ENCODE measurements at regions not wholly inside any gene's neighbourhood (a gene's known extent, or its start where the extent isn't known, plus 50 kb on each side); places are given as distances from the start of the nearest gene placed in this dataset.

- Histone ChIP-seq H3F3A (ENCODE audit: insufficient read depth) (no peaks in the 10 kb centered on the region), H3K9me2 (replicated peaks; ENCODE audit: insufficient read depth, low read length) (no peaks in the 10 kb centered on the region), H3K4me3 (ENCODE audit: insufficient read depth, low read length, poor library complexity, severe bottlenecking) (no peak overlapping the region), H3K79me2 (ENCODE audit: insufficient read depth, low read length) (no peaks in the 10 kb centered on the region), H3K27ac (ENCODE audit: low read depth, low read length) (no peak overlapping the region), H2AFZ (ENCODE audit: low read depth, low read length, severe bottlenecking) (no peak overlapping the region), H3K36me3 (ENCODE audit: low read length) (no peaks in the 10 kb centered on the region), H4K20me1 (ENCODE audit: low read depth, low read length) (no peaks in the 10 kb centered on the region), H3K9ac (ENCODE audit: low read length) (no peak overlapping the region), H3K27me3 (ENCODE audit: low read length) (no peaks in the 10 kb centered on the region), H3K9me3 (ENCODE audit: insufficient read depth, low read length) (no peaks in the 10 kb centered on the region), H3K4me2 (ENCODE audit: low read depth, low read length, poor library complexity, severe bottlenecking) (no peak overlapping the region)
- TF ChIP-seq, protein P1, sequence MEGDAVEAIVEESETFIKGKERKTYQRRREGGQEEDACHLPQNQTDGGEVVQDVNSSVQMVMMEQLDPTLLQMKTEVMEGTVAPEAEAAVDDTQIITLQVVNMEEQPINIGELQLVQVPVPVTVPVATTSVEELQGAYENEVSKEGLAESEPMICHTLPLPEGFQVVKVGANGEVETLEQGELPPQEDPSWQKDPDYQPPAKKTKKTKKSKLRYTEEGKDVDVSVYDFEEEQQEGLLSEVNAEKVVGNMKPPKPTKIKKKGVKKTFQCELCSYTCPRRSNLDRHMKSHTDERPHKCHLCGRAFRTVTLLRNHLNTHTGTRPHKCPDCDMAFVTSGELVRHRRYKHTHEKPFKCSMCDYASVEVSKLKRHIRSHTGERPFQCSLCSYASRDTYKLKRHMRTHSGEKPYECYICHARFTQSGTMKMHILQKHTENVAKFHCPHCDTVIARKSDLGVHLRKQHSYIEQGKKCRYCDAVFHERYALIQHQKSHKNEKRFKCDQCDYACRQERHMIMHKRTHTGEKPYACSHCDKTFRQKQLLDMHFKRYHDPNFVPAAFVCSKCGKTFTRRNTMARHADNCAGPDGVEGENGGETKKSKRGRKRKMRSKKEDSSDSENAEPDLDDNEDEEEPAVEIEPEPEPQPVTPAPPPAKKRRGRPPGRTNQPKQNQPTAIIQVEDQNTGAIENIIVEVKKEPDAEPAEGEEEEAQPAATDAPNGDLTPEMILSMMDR (IDR thresholded peaks at IDR 0.05; ENCODE audit: insufficient read depth, low read length, poor library complexity, severe bottlenecking), result no peak
- no peak for TF ChIP-seq EZH2phosphoT487 (conservative IDR thresholded peaks at IDR 0.05; ENCODE audit: low read length)
These were observed 168.4 kb upstream of the MAP1B start for GRCh38 chr5:71938895-71939294.

DNA sequence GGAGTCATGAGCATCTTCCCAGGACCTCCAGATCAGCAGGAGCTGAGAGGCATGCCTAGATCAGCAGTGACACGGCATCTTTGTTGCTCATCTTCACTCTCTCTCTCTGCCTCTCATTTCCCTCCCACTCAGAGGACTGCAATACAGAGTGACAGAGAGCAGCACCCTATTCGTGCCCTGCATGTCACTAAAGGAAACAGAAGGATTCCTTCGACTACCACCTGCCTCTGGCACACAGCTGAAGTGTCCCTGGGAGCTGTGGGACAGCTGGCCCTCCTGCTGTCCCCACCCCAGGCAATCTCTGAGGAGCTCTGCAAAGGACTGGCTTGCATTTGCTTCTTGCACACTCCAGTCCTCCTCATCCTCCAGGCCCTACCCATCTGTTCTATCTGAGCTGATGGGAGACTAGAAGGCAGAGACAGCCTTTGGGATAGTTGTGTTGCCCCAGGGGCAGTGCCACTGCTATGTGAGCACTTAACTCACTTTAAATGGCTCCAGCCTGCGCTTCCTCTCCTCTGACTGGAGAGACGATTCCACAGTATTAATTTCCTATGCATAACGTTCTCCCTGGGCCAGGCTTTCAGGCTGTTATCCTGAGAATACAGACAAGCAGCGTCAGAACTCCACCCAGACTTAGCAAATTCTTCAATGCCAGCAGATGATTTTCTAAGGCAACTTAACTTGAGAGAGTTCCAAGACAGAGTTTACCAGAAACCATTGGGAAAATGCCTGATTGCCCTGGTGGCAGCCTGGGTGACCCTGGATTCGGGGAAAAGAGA is 167.6 kb upstream of the MAP1B start:
- Histone ChIP-seq H3F3A (ENCODE audit: insufficient read depth) (no peaks in the 10 kb centered on the region), H4K20me1 (ENCODE audit: low read depth, low read length) (no peaks in the 10 kb centered on the region), H3K4me3 (ENCODE audit: insufficient read depth, low read length, poor library complexity, severe bottlenecking) (no peak overlapping the region), H3K79me2 (ENCODE audit: insufficient read depth, low read length) (no peaks in the 10 kb centered on the region), H3K9me2 (replicated peaks; ENCODE audit: insufficient read depth, low read length) (no peaks in the 10 kb centered on the region), H3K27me3 (ENCODE audit: low read length) (no peaks in the 10 kb centered on the region), H2AFZ (ENCODE audit: low read depth, low read length, severe bottlenecking) (no peak overlapping the region), H3K4me2 (ENCODE audit: low read depth, low read length, poor library complexity, severe bottlenecking) (no peak overlapping the region), H3K27ac (ENCODE audit: low read depth, low read length) (no peak overlapping the region), H3K9ac (ENCODE audit: low read length) (no peak overlapping the region), H3K36me3 (ENCODE audit: low read length) (no peaks in the 10 kb centered on the region), H3K9me3 (ENCODE audit: insufficient read depth, low read length) (no peaks in the 10 kb centered on the region)
- TF ChIP-seq, protein P1 (IDR thresholded peaks at IDR 0.05; ENCODE audit: insufficient read depth, low read length, poor library complexity, severe bottlenecking), result no peak
- no peak for TF ChIP-seq EZH2phosphoT487 (conservative IDR thresholded peaks at IDR 0.05; ENCODE audit: low read length)

- no peaks in the 10 kb centered on the region for H3K9me3 ChIP-seq (ENCODE audit: insufficient read depth, low read length)
- no peaks in the 10 kb centered on the region for H4K20me1 ChIP-seq (ENCODE audit: low read depth, low read length)
- no peaks in the 10 kb centered on the region for H3F3A ChIP-seq (ENCODE audit: insufficient read depth)
- H3K4me3 ChIP-seq (ENCODE audit: insufficient read depth, low read length, poor library complexity, severe bottlenecking), result no peak overlapping the region
- H3K9ac ChIP-seq (ENCODE audit: low read length), result no peak overlapping the region
- no peaks in the 10 kb centered on the region for H3K27me3 ChIP-seq (ENCODE audit: low read length)
- H2AFZ ChIP-seq (ENCODE audit: low read depth, low read length, severe bottlenecking), result no peak overlapping the region
- no peaks in the 10 kb centered on the region for H3K79me2 ChIP-seq (ENCODE audit: insufficient read depth, low read length)
- no peak overlapping the region for H3K27ac ChIP-seq (ENCODE audit: low read depth, low read length)
- H3K36me3 ChIP-seq (ENCODE audit: low read length), result no peaks in the 10 kb centered on the region
- TF ChIP-seq, protein P1 (IDR thresholded peaks at IDR 0.05; ENCODE audit: insufficient read depth, low read length, poor library complexity, severe bottlenecking), result no peak
- TF ChIP-seq EZH2phosphoT487 (conservative IDR thresholded peaks at IDR 0.05; ENCODE audit: low read length), result no peak
- no peaks in the 10 kb centered on the region for H3K9me2 ChIP-seq (replicated peaks; ENCODE audit: insufficient read depth, low read length)
- H3K4me2 ChIP-seq (ENCODE audit: low read depth, low read length, poor library complexity, severe bottlenecking), result no peak overlapping the region
These were observed 163.4 kb upstream of the MAP1B start for GRCh38 chr5:71943874-71944273.

Data from SU-DHL-6 (cell line).